H1 (cell line): ENCODE measurements at regions not wholly inside any gene's neighbourhood (a gene's known extent, or its start where the extent isn't known, plus 50 kb on each side); places are given as distances from the start of the nearest gene placed in this dataset.

Experiments
- CBX5 ChIP-seq: fragments of 300-800, 300-1000 bp; sonication (generic); IDR thresholded peaks from 2 replicates; pipeline ENCODE4 v1.7.1; 2016; ENCODE audit warnings: antibody characterized with exemption, low read length, low read depth
- GABPA ChIP-seq: IDR thresholded peaks from 2 replicates; pipeline ENCODE4 v1.6.1; 2011; ENCODE audit warnings: mild to moderate bottlenecking, low read length, moderate library complexity, borderline replicate concordance; ENCODE audit not compliant: insufficient read depth
- RXRA ChIP-seq: IDR thresholded peaks from 2 replicates; pipeline ENCODE4 v1.6.1; 2011; ENCODE audit warnings: low read depth, mild to moderate bottlenecking, low read length, moderate library complexity; ENCODE audit not compliant: insufficient read depth
- SIRT6 ChIP-seq: IDR thresholded peaks from one replicate; pipeline ENCODE4 v1.7.1; 2012; ENCODE audit warnings: low read length, inconsistent platforms
- YY1 ChIP-seq: IDR thresholded peaks from 2 replicates; pipeline ENCODE4 v1.6.1; 2011; ENCODE audit warnings: low read depth, mild to moderate bottlenecking, low read length

DNA sequence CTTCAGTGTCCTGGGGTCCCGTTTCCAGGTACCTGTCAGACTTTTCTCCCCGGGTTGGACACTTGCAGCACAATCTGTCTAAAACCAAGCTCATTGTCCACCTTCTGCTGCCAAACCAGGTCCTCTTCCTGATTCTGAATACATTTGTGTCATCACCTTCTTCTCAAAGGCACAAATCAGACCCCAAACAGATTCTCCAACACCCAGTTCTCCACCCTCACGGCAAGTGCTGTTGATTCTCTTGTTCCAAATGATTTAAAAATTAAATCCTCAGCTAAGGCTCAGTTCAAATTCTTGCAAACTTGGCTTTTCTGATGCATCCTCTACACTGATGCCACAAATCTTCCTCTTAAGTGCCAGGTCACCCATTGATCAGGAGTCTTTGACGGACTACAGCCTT is 122.5 kb upstream of the LDB2 start (continued):
- TF ChIP-seq CBX5 (no peak), SIRT6 (no peak), RXRA (no peak), YY1 (no peak), GABPA (no peak)
